GM23338 (cell line): ENCODE measurements at regions not wholly inside any gene's neighbourhood (a gene's known extent, or its start where the extent isn't known, plus 50 kb on each side); places are given as distances from the start of the nearest gene placed in this dataset.

Experiments used
- ATAC-seq: fragments of 200-7000 bp; cut with Tn5 transposase; 3 replicates; pipeline ENCODE4 v1.9.1; 2020
- DNase-seq: peaks from one replicate; pipeline ENCODE4 v3.0.0-alpha.2; 2015; ENCODE audit warnings: low spot score
- H2AFZ ChIP-seq: fragments of 200-600 bp; sonication (generic); 2 replicates; pipeline ENCODE4 v1.8.0; 2016; ENCODE audit warnings: antibody characterized with exemption, mild to moderate bottlenecking, moderate library complexity
- H3F3A ChIP-seq: fragments of 200-600 bp; sonication (generic); replicated peaks from 2 replicates; pipeline ENCODE4 v1.8.0; 2017; ENCODE audit warnings: antibody characterized with exemption, mixed run types, low read depth
- H3K27ac ChIP-seq: fragments of 200-600 bp; sonication (generic); 2 replicates; pipeline ENCODE4 v1.6.1; 2016; ENCODE audit warnings: low read depth
- H3K27me3 ChIP-seq: fragments of 200-600 bp; sonication (generic); 2 replicates; pipeline ENCODE4 v1.8.0; 2016; ENCODE audit warnings: mild to moderate bottlenecking, mixed run types, moderate library complexity; ENCODE audit not compliant: insufficient read depth
- H3K36me3 ChIP-seq: fragments of 200-600 bp; sonication (generic); 2 replicates; pipeline ENCODE4 v1.8.0; 2016; ENCODE audit warnings: mild to moderate bottlenecking; ENCODE audit not compliant: insufficient read depth
- H3K4me1 ChIP-seq: fragments of 200-600 bp; sonication (generic); 2 replicates; pipeline ENCODE4 v1.8.0; 2016; ENCODE audit warnings: mild to moderate bottlenecking, moderate library complexity; ENCODE audit not compliant: insufficient read depth
- H3K4me2 ChIP-seq: fragments of 200-600 bp; sonication (generic); 2 replicates; pipeline ENCODE4 v1.7.1; 2017; ENCODE audit warnings: mixed run types
- H3K4me3 ChIP-seq: fragments of 200-600 bp; sonication (generic); 2 replicates; pipeline ENCODE4 v1.6.1; 2016; ENCODE audit warnings: mixed run types
- H3K79me2 ChIP-seq: fragments of 200-600 bp; sonication (generic); replicated peaks from 2 replicates; pipeline ENCODE4 v1.8.0; 2017; ENCODE audit warnings: mild to moderate bottlenecking; ENCODE audit not compliant: insufficient read depth
- H3K9me2 ChIP-seq: fragments of 200-600 bp; sonication (generic); 2 replicates; pipeline ENCODE4 v1.8.0; 2017; ENCODE audit not compliant: insufficient read depth
- H4K20me1 ChIP-seq: fragments of 200-600 bp; sonication (generic); replicated peaks from 2 replicates; pipeline ENCODE4 v1.8.0; 2017; ENCODE audit warnings: mild to moderate bottlenecking; ENCODE audit not compliant: insufficient read depth
- H3K27ac Mint-ChIP-seq: 2 replicates; pipeline ENCODE4 v1.8.0; 2020; ENCODE audit warnings: inconsistent platforms, mild to moderate bottlenecking, moderate library complexity, mixed read lengths
- H3K27me3 Mint-ChIP-seq: 3 replicates; pipeline ENCODE4 v1.8.0; 2022; ENCODE audit warnings: low read depth, mild to moderate bottlenecking, moderate library complexity, mixed read lengths, inconsistent platforms; ENCODE audit not compliant: insufficient read depth, poor library complexity
- H3K36me3 Mint-ChIP-seq: 3 replicates; pipeline ENCODE4 v1.8.0; 2021; ENCODE audit warnings: low read depth, mild to moderate bottlenecking, inconsistent platforms, moderate library complexity, mixed read lengths
- H3K4me1 Mint-ChIP-seq: 3 replicates; pipeline ENCODE4 v1.8.0; 2020; ENCODE audit warnings: mild to moderate bottlenecking, inconsistent platforms, mixed read lengths
- H3K4me3 Mint-ChIP-seq: 3 replicates; pipeline ENCODE4 v1.8.0; 2021; ENCODE audit warnings: moderate library complexity, mild to moderate bottlenecking, inconsistent platforms, mixed read lengths
- H3K9me3 Mint-ChIP-seq: 3 replicates; pipeline ENCODE4 v1.8.0; 2020; ENCODE audit warnings: moderate library complexity, mild to moderate bottlenecking, inconsistent platforms, mixed read lengths
- CREB1 ChIP-seq: fragments of 250-450 bp; sonication (Bioruptor Pico); IDR thresholded peaks from 2 replicates; pipeline ENCODE4 v1.5.0; 2020; ENCODE audit warnings: low read depth, mild to moderate bottlenecking, moderate library complexity
- ETS1 ChIP-seq: IDR thresholded peaks from 2 replicates; pipeline ENCODE4 v1.6.1; 2016; ENCODE audit warnings: antibody characterized with exemption
- EZH2 ChIP-seq: fragments of 200-600 bp; sonication (generic); IDR thresholded peaks from one replicate; pipeline ENCODE4 v1.8.0; 2017; ENCODE audit warnings: antibody characterized with exemption, mild to moderate bottlenecking, low read depth; ENCODE audit not compliant: unreplicated experiment
- EZH2phosphoT487 ChIP-seq: fragments of 200-600 bp; sonication (generic); IDR thresholded peaks from one replicate; pipeline ENCODE4 v1.8.1; 2018; ENCODE audit warnings: antibody characterized with exemption; ENCODE audit not compliant: unreplicated experiment
- JUNB ChIP-seq: IDR thresholded peaks from one replicate; pipeline ENCODE4 v1.6.1; 2016; ENCODE audit warnings: antibody characterized with exemption; ENCODE audit not compliant: unreplicated experiment
- POLR2AphosphoS5 ChIP-seq: IDR thresholded peaks from 2 replicates; pipeline ENCODE4 v1.6.1; 2016; ENCODE audit warnings: antibody characterized with exemption, low read depth
- REST ChIP-seq: IDR thresholded peaks from one replicate; pipeline ENCODE4 v1.6.1; 2018; ENCODE audit warnings: antibody characterized with exemption; ENCODE audit not compliant: unreplicated experiment
- STAT1 ChIP-seq: IDR thresholded peaks from one replicate; pipeline ENCODE4 v1.6.1; 2016; ENCODE audit warnings: antibody characterized with exemption; ENCODE audit not compliant: unreplicated experiment
- ZNF114 ChIP-seq: fragments of 250-450 bp; sonication (Bioruptor Pico); IDR thresholded peaks from 2 replicates; pipeline ENCODE4 v1.5.0; 2020; ENCODE audit warnings: mild to moderate bottlenecking, moderate library complexity
- ZNF331 ChIP-seq: fragments of 250-450 bp; sonication (Bioruptor Pico); IDR thresholded peaks from 2 replicates; pipeline ENCODE4 v1.5.0; 2020; ENCODE audit warnings: low read depth, mild to moderate bottlenecking, moderate library complexity
- ZNF462 ChIP-seq: fragments of 250-450 bp; sonication (Bioruptor Pico); IDR thresholded peaks from 2 replicates; pipeline ENCODE4 v1.5.0; 2020; ENCODE audit warnings: mild to moderate bottlenecking, moderate library complexity

- Mint-ChIP-seq H3K36me3 (peaks cover 4% of the 10 kb centered on the region; the same call in 1 of the 3 replicates), H3K27me3 (no peaks in the 10 kb centered on the region), H3K9me3 (peaks cover 7% of the 10 kb centered on the region; the same call in 2 of the 3 replicates), H3K27ac (no peak overlapping the region), H3K4me1 (no peaks in the 10 kb centered on the region), H3K4me3 (no peak overlapping the region)
- H4K20me1 ChIP-seq, result no peaks in the 10 kb centered on the region
- H3K4me2 ChIP-seq, result no peak overlapping the region
- H2AFZ ChIP-seq, result no peak overlapping the region; the same call in 1 of the 2 replicates
- no peaks in the 10 kb centered on the region for H3K79me2 ChIP-seq
- TF ChIP-seq EZH2 (no peak), REST (no peak), ZNF331 (CRISPR knock-in tag) (no peak), ZNF462 (CRISPR knock-in tag) (no peak), CREB1 (CRISPR knock-in tag) (no peak), ZNF114 (CRISPR knock-in tag) (no peak), JUNB (no peak), STAT1 (no peak), POLR2AphosphoS5 (no peak), ETS1 (no peak), EZH2phosphoT487 (no peak)
- no peaks in the 10 kb centered on the region for H3K27me3 ChIP-seq
- DNase-seq (no peak), ATAC-seq (no peak)
- H3K4me3 ChIP-seq, result no peak overlapping the region
- H3K27ac ChIP-seq, result no peak overlapping the region
- no peaks in the 10 kb centered on the region for H3K36me3 ChIP-seq
- H3K9me2 ChIP-seq, result peaks cover 6% of the 10 kb centered on the region; the same call in 1 of the 2 replicates
- H3K4me1 ChIP-seq, result no peaks in the 10 kb centered on the region
- no peaks in the 10 kb centered on the region for H3F3A ChIP-seq
Measured at GRCh38 chr3:87694678-87695077, 364.1 kb downstream of the CGGBP1 start.
